GM12801 (cell line): ENCODE measurements at regions not wholly inside any gene's neighbourhood (a gene's known extent, or its start where the extent isn't known, plus 50 kb on each side); places are given as distances from the start of the nearest gene placed in this dataset.

ENCODE experiments used
- TF ChIP-seq, protein P1 (sequence below): IDR thresholded peaks from one replicate; pipeline ENCODE4 v1.5.1; 2011; ENCODE audit warnings: control low read depth; ENCODE audit not compliant: insufficient read length; ENCODE audit errors: extremely low read depth

DNA sequence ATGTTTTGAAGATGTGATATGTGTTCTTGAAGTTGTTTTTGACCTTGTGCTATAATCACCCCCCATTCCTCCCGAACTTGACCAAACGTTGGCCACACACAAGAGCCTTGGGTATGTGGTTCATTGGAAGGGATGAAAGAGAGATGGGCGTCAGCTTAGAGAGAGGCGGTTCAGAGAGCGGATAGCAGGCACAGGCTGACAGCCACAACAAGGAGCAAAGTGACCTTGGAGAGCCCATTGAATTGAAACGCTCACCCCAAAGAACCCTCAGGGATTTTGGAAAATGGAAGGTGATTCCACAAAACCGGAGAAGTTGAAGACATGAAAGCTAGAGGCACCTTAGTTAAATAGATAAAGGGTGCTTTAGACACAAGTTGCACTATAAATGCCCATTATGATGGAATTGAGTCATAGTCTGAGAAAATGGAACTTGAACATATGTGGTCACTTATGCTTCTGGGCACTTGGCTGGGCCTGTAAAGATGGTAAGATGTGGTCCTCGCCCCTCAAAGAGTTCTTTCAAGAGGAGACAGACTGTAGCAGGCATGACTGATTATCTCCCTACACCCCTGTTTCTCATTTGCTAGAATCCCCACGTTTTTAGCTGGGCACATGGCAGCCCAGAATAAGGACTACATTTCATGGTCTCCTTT is 188.5 kb upstream of the HAAO start:
- TF ChIP-seq, protein P1, sequence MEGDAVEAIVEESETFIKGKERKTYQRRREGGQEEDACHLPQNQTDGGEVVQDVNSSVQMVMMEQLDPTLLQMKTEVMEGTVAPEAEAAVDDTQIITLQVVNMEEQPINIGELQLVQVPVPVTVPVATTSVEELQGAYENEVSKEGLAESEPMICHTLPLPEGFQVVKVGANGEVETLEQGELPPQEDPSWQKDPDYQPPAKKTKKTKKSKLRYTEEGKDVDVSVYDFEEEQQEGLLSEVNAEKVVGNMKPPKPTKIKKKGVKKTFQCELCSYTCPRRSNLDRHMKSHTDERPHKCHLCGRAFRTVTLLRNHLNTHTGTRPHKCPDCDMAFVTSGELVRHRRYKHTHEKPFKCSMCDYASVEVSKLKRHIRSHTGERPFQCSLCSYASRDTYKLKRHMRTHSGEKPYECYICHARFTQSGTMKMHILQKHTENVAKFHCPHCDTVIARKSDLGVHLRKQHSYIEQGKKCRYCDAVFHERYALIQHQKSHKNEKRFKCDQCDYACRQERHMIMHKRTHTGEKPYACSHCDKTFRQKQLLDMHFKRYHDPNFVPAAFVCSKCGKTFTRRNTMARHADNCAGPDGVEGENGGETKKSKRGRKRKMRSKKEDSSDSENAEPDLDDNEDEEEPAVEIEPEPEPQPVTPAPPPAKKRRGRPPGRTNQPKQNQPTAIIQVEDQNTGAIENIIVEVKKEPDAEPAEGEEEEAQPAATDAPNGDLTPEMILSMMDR = no peak

DNA sequence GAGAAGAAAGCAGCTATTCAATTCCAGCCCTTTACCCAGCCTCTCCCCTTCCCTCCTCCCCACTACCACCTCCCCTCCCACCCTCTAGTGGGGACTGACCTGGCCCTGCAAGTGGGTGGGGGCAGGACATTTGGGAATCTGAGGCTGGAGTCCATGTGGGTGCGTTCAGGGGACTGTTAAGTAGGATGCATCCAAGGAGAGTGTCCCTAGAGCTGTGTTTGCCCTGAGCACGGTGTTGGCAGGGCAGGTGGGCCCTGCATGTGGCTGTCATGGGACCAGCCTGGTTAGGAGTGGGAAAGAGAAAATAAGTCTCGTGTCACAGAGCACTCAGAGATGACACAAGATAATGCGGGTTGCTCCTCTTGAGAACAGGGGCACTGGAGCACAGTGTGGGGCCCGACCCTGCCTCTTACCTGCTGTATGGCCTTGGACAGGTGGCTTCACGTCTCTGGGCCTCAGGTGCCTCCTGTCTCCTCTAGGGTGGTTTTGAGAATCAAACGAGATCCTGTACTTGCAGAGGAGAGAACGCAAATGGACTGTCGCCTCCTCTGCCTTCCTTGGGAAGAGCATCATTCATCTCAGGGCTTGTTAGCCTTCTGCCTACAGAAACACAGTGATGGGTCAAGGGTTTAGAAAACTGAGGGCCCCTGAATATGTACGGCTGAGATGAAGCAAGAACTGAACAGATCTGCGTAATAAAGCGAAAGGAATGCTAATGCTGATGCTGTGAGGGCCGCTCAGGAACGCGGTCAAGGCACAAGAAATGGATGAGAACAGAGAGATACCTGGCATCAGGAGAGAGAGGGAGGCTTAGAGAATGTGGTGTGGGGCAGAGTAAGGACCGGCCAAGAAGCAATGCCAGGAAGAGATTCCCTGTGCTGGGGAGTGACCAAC is 187.7 kb upstream of the HAAO start:
- TF ChIP-seq, protein P1 = no peak

DNA sequence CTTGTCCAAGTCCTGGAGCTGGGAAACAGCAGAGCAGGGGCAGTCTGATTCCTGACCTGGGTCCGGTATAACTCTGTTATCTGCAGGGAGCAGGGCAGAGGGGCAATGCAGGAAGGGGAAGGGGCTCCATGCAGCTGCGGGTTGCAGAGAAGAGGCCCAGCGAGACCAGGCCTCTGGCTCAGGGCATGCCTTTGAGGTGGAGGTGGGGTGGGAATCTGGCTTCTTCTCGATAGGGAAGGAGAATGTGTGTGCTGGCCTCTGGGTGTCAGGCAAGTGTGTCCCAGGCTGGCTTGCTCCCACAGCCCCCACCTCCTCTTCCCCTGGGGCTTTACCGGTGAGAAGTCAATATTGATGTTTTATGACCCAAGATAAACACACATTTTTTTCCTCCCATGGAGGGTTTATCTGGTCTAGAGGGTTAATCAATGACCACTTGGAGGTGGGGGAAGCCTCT is 187.1 kb upstream of the HAAO start:
- TF ChIP-seq, protein P1 = no peak

DNA sequence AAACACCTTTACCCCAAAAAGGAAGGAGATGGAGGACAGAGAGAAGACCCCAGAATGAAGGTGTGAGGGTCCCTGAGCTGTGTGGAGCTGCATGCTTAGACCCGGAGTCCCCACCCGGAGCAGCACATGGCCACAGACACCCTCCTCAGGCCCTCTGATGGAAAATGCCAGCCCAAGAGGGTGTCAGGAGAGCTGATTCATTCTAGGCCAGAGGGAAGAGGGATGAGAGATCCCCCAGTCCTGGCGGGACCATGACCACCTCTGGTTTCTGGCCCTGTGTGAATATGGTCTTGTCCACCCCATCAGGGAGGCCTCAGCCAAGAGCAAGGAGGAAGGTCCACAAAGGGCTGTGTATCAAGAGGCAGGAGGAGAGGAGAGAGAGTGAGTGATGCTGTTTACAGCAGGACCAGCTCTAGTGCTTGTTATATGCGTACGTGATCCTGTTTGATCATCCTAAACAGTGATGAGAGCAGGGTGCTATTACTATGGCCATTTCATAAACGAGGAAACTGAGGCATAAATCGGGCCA is 186.6 kb upstream of the HAAO start:
- TF ChIP-seq, protein P1 = no peak

DNA sequence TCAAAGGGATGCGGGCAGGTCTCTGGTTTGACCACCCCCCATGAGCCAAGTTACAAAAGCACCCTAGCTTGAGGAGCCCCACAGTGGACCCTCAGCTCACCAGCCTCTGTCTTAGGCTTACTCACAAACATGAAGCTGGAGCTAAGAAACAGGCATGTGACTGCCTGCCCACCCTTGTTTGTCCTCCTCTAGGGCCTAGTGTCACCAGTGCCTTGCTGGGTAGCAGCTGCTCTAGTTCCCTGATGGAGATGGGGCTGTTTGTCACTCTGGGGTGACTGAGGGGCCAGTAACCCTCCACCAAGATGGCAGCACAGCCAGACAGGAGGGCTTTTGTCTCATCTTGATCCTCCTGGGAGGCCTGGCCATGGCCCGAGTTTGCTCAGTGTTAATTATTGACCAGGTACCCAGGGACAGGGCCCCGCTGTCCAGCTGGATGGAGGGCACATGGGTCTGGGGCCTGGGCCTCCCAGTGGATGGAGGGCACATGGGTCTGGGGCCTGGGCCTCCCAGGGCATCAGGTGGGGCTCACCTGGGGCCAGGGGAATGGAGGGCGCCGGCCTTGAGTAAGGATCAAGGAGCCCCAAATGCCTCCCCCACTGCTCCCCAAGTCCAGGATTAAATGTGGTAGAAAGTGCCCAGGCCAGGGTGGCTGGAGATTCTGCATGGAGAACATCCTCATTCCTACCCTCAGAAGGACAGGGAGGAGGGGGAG is 185.9 kb upstream of the HAAO start:
- TF ChIP-seq, protein P1 = no peak

DNA sequence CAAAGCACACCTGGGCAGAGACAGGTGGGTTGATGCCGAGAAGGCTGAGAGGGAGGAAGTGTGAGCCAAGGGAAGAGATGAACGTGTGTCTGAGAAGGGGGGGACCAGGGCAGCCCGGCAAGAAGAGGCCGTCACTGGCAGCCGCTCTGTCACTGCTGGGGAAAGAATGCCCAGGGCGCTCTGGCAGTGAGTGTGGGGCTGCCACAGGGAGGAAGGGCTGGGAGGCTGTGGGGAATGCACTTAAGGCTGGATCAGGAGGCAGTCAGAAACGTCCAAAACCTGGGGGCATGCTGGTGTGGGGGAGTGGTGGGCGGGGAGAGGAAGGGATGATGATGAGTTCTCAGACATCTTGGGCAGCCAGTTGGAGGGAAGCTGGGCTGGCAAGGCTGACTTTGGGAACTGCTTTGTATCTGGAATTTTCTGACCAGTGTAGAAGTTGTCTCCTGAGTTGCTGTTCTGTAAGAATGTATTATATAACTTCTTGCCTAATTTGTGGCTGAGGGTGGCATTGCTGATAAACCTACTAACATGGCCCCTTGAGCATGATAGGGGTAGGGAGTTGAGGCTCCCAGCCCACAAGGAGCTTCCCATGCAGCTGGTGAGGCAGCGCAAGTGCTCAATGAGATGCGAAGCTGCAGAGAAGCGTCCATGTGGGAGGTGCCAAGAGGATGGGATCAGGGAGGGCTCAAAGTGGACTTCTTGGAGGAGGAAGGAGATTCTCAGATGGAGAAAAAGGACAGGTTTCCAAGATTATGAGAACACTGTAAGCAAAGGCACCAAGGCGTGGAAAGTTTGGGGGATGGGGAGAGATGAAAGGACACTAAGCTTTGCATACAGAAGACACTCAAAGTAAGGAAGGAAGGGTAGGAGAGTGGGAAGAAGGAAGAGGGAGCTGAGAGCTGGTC is 185.1 kb upstream of the HAAO start:
- TF ChIP-seq, protein P1 = no peak
